ENCODE measurements at regions not wholly inside any gene's neighbourhood (a gene's known extent, or its start where the extent isn't known, plus 50 kb on each side); places are given as distances from the start of the nearest gene placed in this dataset.

DNA sequence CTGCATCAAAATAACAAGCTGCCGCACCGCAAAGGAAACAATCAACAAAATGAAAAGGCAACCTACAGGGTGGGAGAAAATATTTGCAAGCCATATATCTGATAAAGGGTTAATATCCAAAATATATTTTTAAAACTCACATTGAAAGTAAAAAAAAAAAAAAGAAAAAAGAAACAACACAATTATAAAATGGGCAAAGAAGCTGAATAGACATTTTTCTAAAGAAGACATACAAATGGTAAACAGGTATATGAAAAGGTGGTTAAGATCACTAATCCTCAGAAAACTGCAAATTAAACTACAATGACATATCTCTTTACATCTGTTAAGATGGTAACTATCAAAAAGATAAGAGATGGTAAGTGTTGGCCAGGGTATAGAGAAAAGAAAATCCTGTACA lies 105.4 kb upstream of the LY86 start:
- no peak overlapping the region for H3K4me2 ChIP-seq
- WGBS (ENCODE audit: low lambda C conversion rate): 9% methylated on average over 2 of the region's 2 CpGs

DNA sequence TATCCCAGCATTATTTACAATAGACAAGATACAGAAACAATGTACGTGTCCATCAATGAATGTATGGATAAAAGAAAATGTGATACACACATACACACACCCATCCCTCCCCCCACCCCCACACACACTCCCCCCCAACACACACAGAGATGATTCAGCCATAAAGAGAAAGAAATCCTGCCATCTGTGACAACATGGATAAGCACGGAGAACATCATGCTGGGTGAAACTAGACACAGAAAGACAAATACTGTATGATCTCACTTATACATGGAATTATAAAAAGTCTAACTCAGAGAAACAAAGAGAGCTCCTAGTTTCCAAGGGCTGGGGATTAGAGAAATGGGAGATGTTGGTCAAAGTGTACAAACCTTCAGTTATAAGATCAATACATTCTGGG lies 104.8 kb upstream of the LY86 start:
- H3K27ac ChIP-seq (ENCODE audit: low read depth in 2 of 2, low read length in 1 of 2): no peak overlapping the region
- no peak overlapping the region for H3K4me3 ChIP-seq (ENCODE audit: low read depth in 2 of 2, low read length in 1 of 2)
- ChIA-PET CTCF (no interaction called here), POLR2A (no interaction called here)
- no peaks in the 10 kb centered on the region for H3K4me1 ChIP-seq (ENCODE audit: control insufficient read depth in 1 of 2, insufficient read depth in 2 of 2, low read depth in 1 of 2, low read length in 1 of 2)
- WGBS (ENCODE audit: low lambda C conversion rate): 2% methylated on average over 2 of the region's 2 CpGs
- H3K4me2 ChIP-seq: no peak overlapping the region
- H3K79me2 ChIP-seq (ENCODE audit: insufficient read depth): no peaks in the 10 kb centered on the region
- no peak overlapping the region for H2AFZ ChIP-seq (ENCODE audit: low read depth)
- no peaks in the 10 kb centered on the region for H3K9me2 ChIP-seq
- TF ChIP-seq RFX5 (IDR thresholded peaks at IDR 0.05; ENCODE audit: low read length): no peak
- TF ChIP-seq, protein P1, sequence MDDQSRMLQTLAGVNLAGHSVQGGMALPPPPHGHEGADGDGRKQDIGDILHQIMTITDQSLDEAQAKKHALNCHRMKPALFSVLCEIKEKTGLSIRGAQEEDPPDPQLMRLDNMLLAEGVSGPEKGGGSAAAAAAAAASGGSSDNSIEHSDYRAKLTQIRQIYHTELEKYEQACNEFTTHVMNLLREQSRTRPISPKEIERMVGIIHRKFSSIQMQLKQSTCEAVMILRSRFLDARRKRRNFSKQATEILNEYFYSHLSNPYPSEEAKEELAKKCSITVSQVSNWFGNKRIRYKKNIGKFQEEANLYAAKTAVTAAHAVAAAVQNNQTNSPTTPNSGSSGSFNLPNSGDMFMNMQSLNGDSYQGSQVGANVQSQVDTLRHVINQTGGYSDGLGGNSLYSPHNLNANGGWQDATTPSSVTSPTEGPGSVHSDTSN (IDR thresholded peaks at IDR 0.05): no peak
- no peak for TF ChIP-seq MEF2A (IDR thresholded peaks at IDR 0.05; ENCODE audit: borderline replicate concordance, low read depth)
- TF ChIP-seq, protein P2, sequence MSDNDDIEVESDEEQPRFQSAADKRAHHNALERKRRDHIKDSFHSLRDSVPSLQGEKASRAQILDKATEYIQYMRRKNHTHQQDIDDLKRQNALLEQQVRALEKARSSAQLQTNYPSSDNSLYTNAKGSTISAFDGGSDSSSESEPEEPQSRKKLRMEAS (IDR thresholded peaks at IDR 0.05; ENCODE audit: low read depth): no peak
- TF ChIP-seq GATA2 (CRISPR knock-in tag; IDR thresholded peaks at IDR 0.05): no peak
- no peak for TF ChIP-seq POLR2AphosphoS5 (IDR thresholded peaks at IDR 0.05; ENCODE audit: low read depth, low read length)
- TF ChIP-seq SMC3 (IDR thresholded peaks at IDR 0.05; ENCODE audit: low read depth, low read length): no peak
- TF ChIP-seq, protein P3, sequence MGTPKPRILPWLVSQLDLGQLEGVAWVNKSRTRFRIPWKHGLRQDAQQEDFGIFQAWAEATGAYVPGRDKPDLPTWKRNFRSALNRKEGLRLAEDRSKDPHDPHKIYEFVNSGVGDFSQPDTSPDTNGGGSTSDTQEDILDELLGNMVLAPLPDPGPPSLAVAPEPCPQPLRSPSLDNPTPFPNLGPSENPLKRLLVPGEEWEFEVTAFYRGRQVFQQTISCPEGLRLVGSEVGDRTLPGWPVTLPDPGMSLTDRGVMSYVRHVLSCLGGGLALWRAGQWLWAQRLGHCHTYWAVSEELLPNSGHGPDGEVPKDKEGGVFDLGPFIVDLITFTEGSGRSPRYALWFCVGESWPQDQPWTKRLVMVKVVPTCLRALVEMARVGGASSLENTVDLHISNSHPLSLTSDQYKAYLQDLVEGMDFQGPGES (IDR thresholded peaks at IDR 0.05; ENCODE audit: low read depth, low read length): no peak
- no peak for TF ChIP-seq CHD2 (IDR thresholded peaks at IDR 0.05; ENCODE audit: low read length, partially characterized antibody)
- TF ChIP-seq, protein P4, sequence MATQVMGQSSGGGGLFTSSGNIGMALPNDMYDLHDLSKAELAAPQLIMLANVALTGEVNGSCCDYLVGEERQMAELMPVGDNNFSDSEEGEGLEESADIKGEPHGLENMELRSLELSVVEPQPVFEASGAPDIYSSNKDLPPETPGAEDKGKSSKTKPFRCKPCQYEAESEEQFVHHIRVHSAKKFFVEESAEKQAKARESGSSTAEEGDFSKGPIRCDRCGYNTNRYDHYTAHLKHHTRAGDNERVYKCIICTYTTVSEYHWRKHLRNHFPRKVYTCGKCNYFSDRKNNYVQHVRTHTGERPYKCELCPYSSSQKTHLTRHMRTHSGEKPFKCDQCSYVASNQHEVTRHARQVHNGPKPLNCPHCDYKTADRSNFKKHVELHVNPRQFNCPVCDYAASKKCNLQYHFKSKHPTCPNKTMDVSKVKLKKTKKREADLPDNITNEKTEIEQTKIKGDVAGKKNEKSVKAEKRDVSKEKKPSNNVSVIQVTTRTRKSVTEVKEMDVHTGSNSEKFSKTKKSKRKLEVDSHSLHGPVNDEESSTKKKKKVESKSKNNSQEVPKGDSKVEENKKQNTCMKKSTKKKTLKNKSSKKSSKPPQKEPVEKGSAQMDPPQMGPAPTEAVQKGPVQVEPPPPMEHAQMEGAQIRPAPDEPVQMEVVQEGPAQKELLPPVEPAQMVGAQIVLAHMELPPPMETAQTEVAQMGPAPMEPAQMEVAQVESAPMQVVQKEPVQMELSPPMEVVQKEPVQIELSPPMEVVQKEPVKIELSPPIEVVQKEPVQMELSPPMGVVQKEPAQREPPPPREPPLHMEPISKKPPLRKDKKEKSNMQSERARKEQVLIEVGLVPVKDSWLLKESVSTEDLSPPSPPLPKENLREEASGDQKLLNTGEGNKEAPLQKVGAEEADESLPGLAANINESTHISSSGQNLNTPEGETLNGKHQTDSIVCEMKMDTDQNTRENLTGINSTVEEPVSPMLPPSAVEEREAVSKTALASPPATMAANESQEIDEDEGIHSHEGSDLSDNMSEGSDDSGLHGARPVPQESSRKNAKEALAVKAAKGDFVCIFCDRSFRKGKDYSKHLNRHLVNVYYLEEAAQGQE (IDR thresholded peaks at IDR 0.05; ENCODE audit: low read depth, low read length): no peak
- TF ChIP-seq, protein P5, sequence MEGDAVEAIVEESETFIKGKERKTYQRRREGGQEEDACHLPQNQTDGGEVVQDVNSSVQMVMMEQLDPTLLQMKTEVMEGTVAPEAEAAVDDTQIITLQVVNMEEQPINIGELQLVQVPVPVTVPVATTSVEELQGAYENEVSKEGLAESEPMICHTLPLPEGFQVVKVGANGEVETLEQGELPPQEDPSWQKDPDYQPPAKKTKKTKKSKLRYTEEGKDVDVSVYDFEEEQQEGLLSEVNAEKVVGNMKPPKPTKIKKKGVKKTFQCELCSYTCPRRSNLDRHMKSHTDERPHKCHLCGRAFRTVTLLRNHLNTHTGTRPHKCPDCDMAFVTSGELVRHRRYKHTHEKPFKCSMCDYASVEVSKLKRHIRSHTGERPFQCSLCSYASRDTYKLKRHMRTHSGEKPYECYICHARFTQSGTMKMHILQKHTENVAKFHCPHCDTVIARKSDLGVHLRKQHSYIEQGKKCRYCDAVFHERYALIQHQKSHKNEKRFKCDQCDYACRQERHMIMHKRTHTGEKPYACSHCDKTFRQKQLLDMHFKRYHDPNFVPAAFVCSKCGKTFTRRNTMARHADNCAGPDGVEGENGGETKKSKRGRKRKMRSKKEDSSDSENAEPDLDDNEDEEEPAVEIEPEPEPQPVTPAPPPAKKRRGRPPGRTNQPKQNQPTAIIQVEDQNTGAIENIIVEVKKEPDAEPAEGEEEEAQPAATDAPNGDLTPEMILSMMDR (IDR thresholded peaks at IDR 0.05): no peak
- TF ChIP-seq EP300 (IDR thresholded peaks at IDR 0.05; ENCODE audit: borderline replicate concordance in 1 of 2, low read depth in 1 of 2, low read length in 1 of 2): no peak
- TF ChIP-seq YY1 (IDR thresholded peaks at IDR 0.05; ENCODE audit: low read depth): no peak
- TF ChIP-seq FOXM1 (IDR thresholded peaks at IDR 0.05; ENCODE audit: low read depth): no peak
- TF ChIP-seq, protein P6, sequence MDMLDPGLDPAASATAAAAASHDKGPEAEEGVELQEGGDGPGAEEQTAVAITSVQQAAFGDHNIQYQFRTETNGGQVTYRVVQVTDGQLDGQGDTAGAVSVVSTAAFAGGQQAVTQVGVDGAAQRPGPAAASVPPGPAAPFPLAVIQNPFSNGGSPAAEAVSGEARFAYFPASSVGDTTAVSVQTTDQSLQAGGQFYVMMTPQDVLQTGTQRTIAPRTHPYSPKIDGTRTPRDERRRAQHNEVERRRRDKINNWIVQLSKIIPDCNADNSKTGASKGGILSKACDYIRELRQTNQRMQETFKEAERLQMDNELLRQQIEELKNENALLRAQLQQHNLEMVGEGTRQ (IDR thresholded peaks at IDR 0.05; ENCODE audit: borderline replicate concordance, low read depth, low read length): no peak
- TF ChIP-seq NFIC (IDR thresholded peaks at IDR 0.05; ENCODE audit: borderline replicate concordance): no peak
- no peak for TF ChIP-seq NRF1 (IDR thresholded peaks at IDR 0.05; ENCODE audit: low read depth, low read length)
- TF ChIP-seq ELF1 (IDR thresholded peaks at IDR 0.05): no peak
- no peak for TF ChIP-seq RAD21 (IDR thresholded peaks at IDR 0.05; ENCODE audit: low read length)
- no peak overlapping the region for H3K9ac ChIP-seq
- no peaks in the 10 kb centered on the region for H3F3A ChIP-seq (replicated peaks; ENCODE audit: insufficient read depth)
- H3K27me3 ChIP-seq (ENCODE audit: insufficient read depth): no peaks in the 10 kb centered on the region
- no peaks in the 10 kb centered on the region for H3K36me3 ChIP-seq (replicated peaks in 1 of 2; ENCODE audit: control insufficient read depth in 1 of 2, insufficient read depth in 2 of 2, low read length in 1 of 2)
- H3K9me3 ChIP-seq: no peaks in the 10 kb centered on the region
- no peaks in the 10 kb centered on the region for H4K20me1 ChIP-seq (ENCODE audit: insufficient read depth)
- no peak for DNase-seq

More for the DNA sequence above, 105.4 kb upstream of the LY86 start:
- Histone ChIP-seq H3K27ac (ENCODE audit: low read depth in 2 of 2, low read length in 1 of 2) (no peak overlapping the region), H3K27me3 (ENCODE audit: insufficient read depth) (no peaks in the 10 kb centered on the region), H3K36me3 (replicated peaks in 1 of 2; ENCODE audit: control insufficient read depth in 1 of 2, insufficient read depth in 2 of 2, low read length in 1 of 2) (no peaks in the 10 kb centered on the region), H3K4me3 (ENCODE audit: low read depth in 2 of 2, low read length in 1 of 2) (no peak overlapping the region), H3K9me2 (no peaks in the 10 kb centered on the region), H3K9me3 (no peaks in the 10 kb centered on the region), H2AFZ (ENCODE audit: low read depth) (no peak overlapping the region), H3F3A (replicated peaks; ENCODE audit: insufficient read depth) (no peaks in the 10 kb centered on the region), H4K20me1 (ENCODE audit: insufficient read depth) (no peaks in the 10 kb centered on the region), H3K9ac (no peak overlapping the region), H3K79me2 (ENCODE audit: insufficient read depth) (no peaks in the 10 kb centered on the region), H3K4me1 (ENCODE audit: control insufficient read depth in 1 of 2, insufficient read depth in 2 of 2, low read depth in 1 of 2, low read length in 1 of 2) (no peaks in the 10 kb centered on the region)
- TF ChIP-seq TCF12 (IDR thresholded peaks at IDR 0.05) (no peak), FOSL2 (IDR thresholded peaks at IDR 0.05; ENCODE audit: borderline replicate concordance, low read depth) (no peak), EZH2phosphoT487 (IDR thresholded peaks at IDR 0.05; ENCODE audit: borderline replicate concordance, low read depth) (no peak), MXI1 (IDR thresholded peaks at IDR 0.05; ENCODE audit: low read depth, low read length) (no peak)
- no peak for DNase-seq
- ChIA-PET POLR2A (no interaction called here), CTCF (no interaction called here)

Measured in SK-N-SH (cell line).